ENCODE measurements at regions not wholly inside any gene's neighbourhood (a gene's known extent, or its start where the extent isn't known, plus 50 kb on each side); places are given as distances from the start of the nearest gene placed in this dataset.

DNA sequence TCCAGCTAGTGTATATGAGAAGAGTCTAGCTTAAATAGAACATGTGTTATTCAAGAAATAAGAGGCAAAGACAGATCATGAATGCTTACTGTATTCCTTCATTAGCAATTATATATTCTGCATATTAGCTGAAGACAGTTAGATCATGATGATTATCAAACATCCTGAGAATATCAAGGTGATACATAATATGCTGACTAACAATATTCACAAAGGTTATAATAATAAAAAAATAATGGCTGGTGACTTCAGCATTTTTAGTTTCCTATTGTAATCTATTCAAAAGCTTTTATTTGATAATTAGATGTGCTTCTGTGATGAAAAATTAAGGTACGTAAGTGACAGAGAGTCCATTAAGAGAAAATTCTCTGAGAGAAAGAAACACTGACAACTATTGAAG is 511.4 kb downstream of the PCDH17 start:
- Histone ChIP-seq H3K4me1 (ENCODE audit: control insufficient read depth in 4 of 4, insufficient read depth in 4 of 4, low read length in 3 of 4) (no peaks in the 10 kb centered on the region), H3K27ac (ENCODE audit: low read depth in 1 of 2, low read length in 2 of 2) (no peak overlapping the region), H3K27me3 (ENCODE audit: control insufficient read depth in 4 of 4, insufficient read depth in 4 of 4, low read length in 3 of 4) (no peaks in the 10 kb centered on the region), H3K4me3 (ENCODE audit: low read depth in 1 of 3, low read length in 3 of 3) (no peak overlapping the region), H3K36me3 (ENCODE audit: control insufficient read depth in 4 of 4, insufficient read depth in 3 of 4, low read depth in 1 of 4, low read length in 3 of 4) (no peaks in the 10 kb centered on the region), H3K9me3 (ENCODE audit: control insufficient read depth in 4 of 4, low read length in 3 of 4) (no peaks in the 10 kb centered on the region), H3K9ac (ENCODE audit: low read depth in 1 of 2, low read length in 2 of 2) (no peak overlapping the region)
- TF ChIP-seq HNF4G (IDR thresholded peaks at IDR 0.05) (no peak), JUND (IDR thresholded peaks at IDR 0.05) (no peak), TAF1 (conservative IDR thresholded peaks at IDR 0.05) (no peak), YY1 (IDR thresholded peaks at IDR 0.05) (no peak), RXRA (IDR thresholded peaks at IDR 0.05) (no peak)
- TF ChIP-seq, protein P1, sequence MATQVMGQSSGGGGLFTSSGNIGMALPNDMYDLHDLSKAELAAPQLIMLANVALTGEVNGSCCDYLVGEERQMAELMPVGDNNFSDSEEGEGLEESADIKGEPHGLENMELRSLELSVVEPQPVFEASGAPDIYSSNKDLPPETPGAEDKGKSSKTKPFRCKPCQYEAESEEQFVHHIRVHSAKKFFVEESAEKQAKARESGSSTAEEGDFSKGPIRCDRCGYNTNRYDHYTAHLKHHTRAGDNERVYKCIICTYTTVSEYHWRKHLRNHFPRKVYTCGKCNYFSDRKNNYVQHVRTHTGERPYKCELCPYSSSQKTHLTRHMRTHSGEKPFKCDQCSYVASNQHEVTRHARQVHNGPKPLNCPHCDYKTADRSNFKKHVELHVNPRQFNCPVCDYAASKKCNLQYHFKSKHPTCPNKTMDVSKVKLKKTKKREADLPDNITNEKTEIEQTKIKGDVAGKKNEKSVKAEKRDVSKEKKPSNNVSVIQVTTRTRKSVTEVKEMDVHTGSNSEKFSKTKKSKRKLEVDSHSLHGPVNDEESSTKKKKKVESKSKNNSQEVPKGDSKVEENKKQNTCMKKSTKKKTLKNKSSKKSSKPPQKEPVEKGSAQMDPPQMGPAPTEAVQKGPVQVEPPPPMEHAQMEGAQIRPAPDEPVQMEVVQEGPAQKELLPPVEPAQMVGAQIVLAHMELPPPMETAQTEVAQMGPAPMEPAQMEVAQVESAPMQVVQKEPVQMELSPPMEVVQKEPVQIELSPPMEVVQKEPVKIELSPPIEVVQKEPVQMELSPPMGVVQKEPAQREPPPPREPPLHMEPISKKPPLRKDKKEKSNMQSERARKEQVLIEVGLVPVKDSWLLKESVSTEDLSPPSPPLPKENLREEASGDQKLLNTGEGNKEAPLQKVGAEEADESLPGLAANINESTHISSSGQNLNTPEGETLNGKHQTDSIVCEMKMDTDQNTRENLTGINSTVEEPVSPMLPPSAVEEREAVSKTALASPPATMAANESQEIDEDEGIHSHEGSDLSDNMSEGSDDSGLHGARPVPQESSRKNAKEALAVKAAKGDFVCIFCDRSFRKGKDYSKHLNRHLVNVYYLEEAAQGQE (IDR thresholded peaks at IDR 0.05), result no peak
- TF ChIP-seq, protein P2, sequence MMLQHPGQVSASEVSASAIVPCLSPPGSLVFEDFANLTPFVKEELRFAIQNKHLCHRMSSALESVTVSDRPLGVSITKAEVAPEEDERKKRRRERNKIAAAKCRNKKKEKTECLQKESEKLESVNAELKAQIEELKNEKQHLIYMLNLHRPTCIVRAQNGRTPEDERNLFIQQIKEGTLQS (IDR thresholded peaks at IDR 0.05), result no peak
- TF ChIP-seq, protein P3, sequence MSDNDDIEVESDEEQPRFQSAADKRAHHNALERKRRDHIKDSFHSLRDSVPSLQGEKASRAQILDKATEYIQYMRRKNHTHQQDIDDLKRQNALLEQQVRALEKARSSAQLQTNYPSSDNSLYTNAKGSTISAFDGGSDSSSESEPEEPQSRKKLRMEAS (IDR thresholded peaks at IDR 0.05), result no peak
- TF ChIP-seq, protein P4, sequence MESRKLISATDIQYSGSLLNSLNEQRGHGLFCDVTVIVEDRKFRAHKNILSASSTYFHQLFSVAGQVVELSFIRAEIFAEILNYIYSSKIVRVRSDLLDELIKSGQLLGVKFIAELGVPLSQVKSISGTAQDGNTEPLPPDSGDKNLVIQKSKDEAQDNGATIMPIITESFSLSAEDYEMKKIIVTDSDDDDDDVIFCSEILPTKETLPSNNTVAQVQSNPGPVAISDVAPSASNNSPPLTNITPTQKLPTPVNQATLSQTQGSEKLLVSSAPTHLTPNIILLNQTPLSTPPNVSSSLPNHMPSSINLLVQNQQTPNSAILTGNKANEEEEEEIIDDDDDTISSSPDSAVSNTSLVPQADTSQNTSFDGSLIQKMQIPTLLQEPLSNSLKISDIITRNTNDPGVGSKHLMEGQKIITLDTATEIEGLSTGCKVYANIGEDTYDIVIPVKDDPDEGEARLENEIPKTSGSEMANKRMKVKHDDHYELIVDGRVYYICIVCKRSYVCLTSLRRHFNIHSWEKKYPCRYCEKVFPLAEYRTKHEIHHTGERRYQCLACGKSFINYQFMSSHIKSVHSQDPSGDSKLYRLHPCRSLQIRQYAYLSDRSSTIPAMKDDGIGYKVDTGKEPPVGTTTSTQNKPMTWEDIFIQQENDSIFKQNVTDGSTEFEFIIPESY (IDR thresholded peaks at IDR 0.05), result no peak
- no peak for DNase-seq (ENCODE audit: low spot score)
- 96% methylated on average over 1 of the region's 1 CpG for WGBS

DNA sequence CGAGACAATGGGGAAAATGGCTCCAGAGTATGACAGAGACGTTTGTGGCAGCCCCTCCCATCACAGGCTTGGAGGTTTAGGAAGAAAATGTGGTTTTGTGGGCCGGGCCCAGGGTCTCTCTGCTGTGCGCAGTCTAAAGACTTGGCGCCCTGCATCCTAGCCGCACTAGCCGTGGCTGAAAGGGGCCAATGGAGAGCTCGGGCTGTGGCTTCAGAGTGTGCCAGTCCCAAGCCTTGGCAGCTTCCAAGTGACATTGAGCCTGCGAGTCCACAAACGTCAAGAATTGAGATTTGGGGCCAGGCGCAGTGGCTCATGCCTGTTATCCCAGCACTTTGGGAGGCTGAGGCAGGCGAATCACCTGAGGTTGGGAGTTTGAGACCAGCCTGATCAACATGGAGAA is 513.1 kb downstream of the PCDH17 start:
- H3K4me3 ChIP-seq (ENCODE audit: low read depth in 1 of 3, low read length in 3 of 3), result no peak overlapping the region
- 86% methylated on average over 12 of the region's 12 CpGs for WGBS
- H3K27ac ChIP-seq (ENCODE audit: low read depth in 1 of 2, low read length in 2 of 2), result no peak overlapping the region
- DNase-seq (ENCODE audit: low spot score), result no peak
- H3K4me1 ChIP-seq (ENCODE audit: control insufficient read depth in 4 of 4, insufficient read depth in 4 of 4, low read length in 3 of 4), result no peaks in the 10 kb centered on the region
- TF ChIP-seq, protein P2 (IDR thresholded peaks at IDR 0.05), result no peak
- TF ChIP-seq TAF1 (conservative IDR thresholded peaks at IDR 0.05), result no peak
- TF ChIP-seq FOXA1 (IDR thresholded peaks at IDR 0.05), result no peak
- TF ChIP-seq RXRA (IDR thresholded peaks at IDR 0.05), result no peak
- TF ChIP-seq YY1 (IDR thresholded peaks at IDR 0.05), result no peak
- TF ChIP-seq GABPA (IDR thresholded peaks at IDR 0.05 in 1 of 2, conservative IDR thresholded peaks at IDR 0.05 in 1 of 2), result no peak
- TF ChIP-seq, protein P3 (IDR thresholded peaks at IDR 0.05), result no peak
- no peak for TF ChIP-seq RAD21 (IDR thresholded peaks at IDR 0.05)
- TF ChIP-seq SP1 (IDR thresholded peaks at IDR 0.05), result no peak
- no peak for TF ChIP-seq NR2F2 (IDR thresholded peaks at IDR 0.05)
- TF ChIP-seq FOXA2 (IDR thresholded peaks at IDR 0.05), result no peak
- TF ChIP-seq, protein P1 (IDR thresholded peaks at IDR 0.05), result no peak
- TF ChIP-seq, protein P4 (IDR thresholded peaks at IDR 0.05), result no peak
- no peak for TF ChIP-seq JUND (IDR thresholded peaks at IDR 0.05)
- no peak for TF ChIP-seq HNF4A (conservative IDR thresholded peaks at IDR 0.05)
- no peak for TF ChIP-seq EGR1 (IDR thresholded peaks at IDR 0.05; ENCODE audit: low read depth in 2 of 2)
- TF ChIP-seq, protein P5, sequence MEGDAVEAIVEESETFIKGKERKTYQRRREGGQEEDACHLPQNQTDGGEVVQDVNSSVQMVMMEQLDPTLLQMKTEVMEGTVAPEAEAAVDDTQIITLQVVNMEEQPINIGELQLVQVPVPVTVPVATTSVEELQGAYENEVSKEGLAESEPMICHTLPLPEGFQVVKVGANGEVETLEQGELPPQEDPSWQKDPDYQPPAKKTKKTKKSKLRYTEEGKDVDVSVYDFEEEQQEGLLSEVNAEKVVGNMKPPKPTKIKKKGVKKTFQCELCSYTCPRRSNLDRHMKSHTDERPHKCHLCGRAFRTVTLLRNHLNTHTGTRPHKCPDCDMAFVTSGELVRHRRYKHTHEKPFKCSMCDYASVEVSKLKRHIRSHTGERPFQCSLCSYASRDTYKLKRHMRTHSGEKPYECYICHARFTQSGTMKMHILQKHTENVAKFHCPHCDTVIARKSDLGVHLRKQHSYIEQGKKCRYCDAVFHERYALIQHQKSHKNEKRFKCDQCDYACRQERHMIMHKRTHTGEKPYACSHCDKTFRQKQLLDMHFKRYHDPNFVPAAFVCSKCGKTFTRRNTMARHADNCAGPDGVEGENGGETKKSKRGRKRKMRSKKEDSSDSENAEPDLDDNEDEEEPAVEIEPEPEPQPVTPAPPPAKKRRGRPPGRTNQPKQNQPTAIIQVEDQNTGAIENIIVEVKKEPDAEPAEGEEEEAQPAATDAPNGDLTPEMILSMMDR (IDR thresholded peaks at IDR 0.05; ENCODE audit: low read depth, low read length, missing input control), result no peak
- TF ChIP-seq HNF4G (IDR thresholded peaks at IDR 0.05), result no peak
- H3K9ac ChIP-seq (ENCODE audit: low read depth in 1 of 2, low read length in 2 of 2), result no peak overlapping the region
- H3K27me3 ChIP-seq (ENCODE audit: control insufficient read depth in 4 of 4, insufficient read depth in 4 of 4, low read length in 3 of 4), result no peaks in the 10 kb centered on the region
- no peaks in the 10 kb centered on the region for H3K36me3 ChIP-seq (ENCODE audit: control insufficient read depth in 4 of 4, insufficient read depth in 3 of 4, low read depth in 1 of 4, low read length in 3 of 4)
- no peaks in the 10 kb centered on the region for H3K9me3 ChIP-seq (ENCODE audit: control insufficient read depth in 4 of 4, low read length in 3 of 4)
